ENCODE measurements at regions not wholly inside any gene's neighbourhood (a gene's known extent, or its start where the extent isn't known, plus 50 kb on each side); places are given as distances from the start of the nearest gene placed in this dataset.

- no peak overlapping the region for H3K4me3 ChIP-seq (ENCODE audit: insufficient read depth, low read length)
- DNase-seq (ENCODE audit: insufficient read length, low spot score, missing footprints): no peak
- no peaks in the 10 kb centered on the region for H3K36me3 ChIP-seq (ENCODE audit: insufficient read depth, low read length)
- no peak overlapping the region for H2AFZ ChIP-seq (ENCODE audit: low read length)
- H4K20me1 ChIP-seq (ENCODE audit: insufficient read depth, low read length): no peaks in the 10 kb centered on the region
- H3K9me3 ChIP-seq (ENCODE audit: low read depth, low read length): no peaks in the 10 kb centered on the region
- H3K79me2 ChIP-seq (ENCODE audit: insufficient read depth, low read length): no peaks in the 10 kb centered on the region
- no peaks in the 10 kb centered on the region for H3K4me1 ChIP-seq (ENCODE audit: insufficient read depth, low read length)
- H3K4me2 ChIP-seq (ENCODE audit: insufficient read depth, low read length): no peak overlapping the region
- H3K27me3 ChIP-seq (ENCODE audit: insufficient read depth, low read length): peaks cover 25% of the 10 kb centered on the region
- no peak overlapping the region for H3K27ac ChIP-seq (ENCODE audit: low read depth, low read length)
- TF ChIP-seq, protein P1, sequence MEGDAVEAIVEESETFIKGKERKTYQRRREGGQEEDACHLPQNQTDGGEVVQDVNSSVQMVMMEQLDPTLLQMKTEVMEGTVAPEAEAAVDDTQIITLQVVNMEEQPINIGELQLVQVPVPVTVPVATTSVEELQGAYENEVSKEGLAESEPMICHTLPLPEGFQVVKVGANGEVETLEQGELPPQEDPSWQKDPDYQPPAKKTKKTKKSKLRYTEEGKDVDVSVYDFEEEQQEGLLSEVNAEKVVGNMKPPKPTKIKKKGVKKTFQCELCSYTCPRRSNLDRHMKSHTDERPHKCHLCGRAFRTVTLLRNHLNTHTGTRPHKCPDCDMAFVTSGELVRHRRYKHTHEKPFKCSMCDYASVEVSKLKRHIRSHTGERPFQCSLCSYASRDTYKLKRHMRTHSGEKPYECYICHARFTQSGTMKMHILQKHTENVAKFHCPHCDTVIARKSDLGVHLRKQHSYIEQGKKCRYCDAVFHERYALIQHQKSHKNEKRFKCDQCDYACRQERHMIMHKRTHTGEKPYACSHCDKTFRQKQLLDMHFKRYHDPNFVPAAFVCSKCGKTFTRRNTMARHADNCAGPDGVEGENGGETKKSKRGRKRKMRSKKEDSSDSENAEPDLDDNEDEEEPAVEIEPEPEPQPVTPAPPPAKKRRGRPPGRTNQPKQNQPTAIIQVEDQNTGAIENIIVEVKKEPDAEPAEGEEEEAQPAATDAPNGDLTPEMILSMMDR (IDR thresholded peaks at IDR 0.05; ENCODE audit: extremely low read depth, low read depth, low read length): no peak
Observed at GRCh38 chr18:76678248-76678647, 144.1 kb upstream of the ZNF236 start.

DNA sequence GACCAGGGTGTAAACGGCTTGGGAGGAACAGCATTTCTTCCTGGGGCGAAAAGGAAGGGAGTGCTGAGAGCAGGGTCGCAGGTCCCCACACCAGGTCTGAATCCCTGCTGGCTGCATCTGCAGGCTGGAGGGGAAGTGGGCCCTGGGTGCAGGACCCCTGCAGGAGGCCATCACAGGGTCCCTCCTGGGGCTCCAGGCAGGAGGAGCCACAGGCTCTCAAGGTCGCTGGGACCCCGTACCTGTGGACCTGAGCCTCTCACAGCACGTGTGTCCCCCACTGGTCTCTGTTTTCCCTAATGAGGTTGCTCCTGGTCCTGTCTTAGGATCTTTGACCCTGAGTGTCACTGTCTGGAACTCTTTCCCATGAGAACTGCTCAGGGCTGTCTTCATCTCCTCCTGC is 147.8 kb upstream of the ZNF236 start:
- Histone ChIP-seq H3K4me1 (ENCODE audit: insufficient read depth, low read length) (no peaks in the 10 kb centered on the region), H3K79me2 (ENCODE audit: insufficient read depth, low read length) (no peaks in the 10 kb centered on the region), H3K4me2 (ENCODE audit: insufficient read depth, low read length) (no peak overlapping the region), H3K9me3 (ENCODE audit: low read depth, low read length) (no peaks in the 10 kb centered on the region), H3K36me3 (ENCODE audit: insufficient read depth, low read length) (no peaks in the 10 kb centered on the region), H4K20me1 (ENCODE audit: insufficient read depth, low read length) (no peaks in the 10 kb centered on the region), H2AFZ (ENCODE audit: low read length) (no peak overlapping the region), H3K4me3 (ENCODE audit: insufficient read depth, low read length) (no peak overlapping the region), H3K27ac (ENCODE audit: low read depth, low read length) (no peak overlapping the region), H3K27me3 (ENCODE audit: insufficient read depth, low read length) (peaks cover 18% of the 10 kb centered on the region)
- TF ChIP-seq, protein P1 (IDR thresholded peaks at IDR 0.05; ENCODE audit: extremely low read depth, low read depth, low read length): no peak
- no peak for DNase-seq (ENCODE audit: insufficient read length, low spot score, missing footprints)

DNA sequence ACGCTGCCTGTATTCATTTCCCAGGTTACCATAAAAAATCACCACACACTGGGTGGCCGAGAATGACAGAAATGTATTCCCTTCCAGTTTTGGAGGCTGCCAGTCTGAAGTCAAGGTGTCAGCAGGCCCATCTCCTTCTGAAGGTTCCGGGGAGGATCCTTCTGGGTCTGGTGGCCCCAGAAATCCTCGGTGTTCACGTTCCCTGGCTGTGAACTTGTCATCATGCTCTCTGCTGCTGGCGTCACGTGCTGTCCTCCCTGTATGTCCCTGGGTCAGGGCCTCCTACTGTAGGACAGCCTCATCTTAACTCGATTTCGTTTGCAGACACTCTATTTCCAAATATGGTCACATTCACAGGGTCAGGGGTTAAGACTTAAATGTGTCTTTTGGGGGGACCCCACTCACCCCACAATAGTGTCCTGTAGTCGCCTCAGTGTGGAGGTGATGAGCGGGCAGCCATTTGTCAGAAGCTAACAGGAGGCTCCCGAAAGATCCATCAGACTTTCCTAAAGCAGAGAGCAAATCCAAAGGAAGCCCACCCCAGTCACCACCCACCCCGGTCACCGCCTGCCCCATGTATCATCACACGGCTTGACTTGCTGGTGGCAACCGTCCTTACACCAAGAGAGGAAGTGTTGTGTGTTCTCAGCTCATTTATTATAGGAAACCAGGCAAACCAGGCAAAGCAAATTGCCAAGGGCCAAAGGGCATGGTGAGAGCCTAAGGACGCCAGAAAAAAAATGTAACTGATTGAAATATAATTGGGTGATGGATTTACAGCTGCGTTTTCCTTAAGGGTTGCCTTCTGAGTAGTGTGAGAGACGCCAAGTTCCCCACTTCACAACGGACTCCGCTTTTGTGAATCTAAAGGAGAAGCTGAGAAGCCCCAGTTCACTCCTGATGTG is 148.8 kb upstream of the ZNF236 start:
- H3K79me2 ChIP-seq (ENCODE audit: insufficient read depth, low read length): no peaks in the 10 kb centered on the region
- no peaks in the 10 kb centered on the region for H3K36me3 ChIP-seq (ENCODE audit: insufficient read depth, low read length)
- no peak for DNase-seq (ENCODE audit: insufficient read length, low spot score, missing footprints)
- no peak overlapping the region for H3K27ac ChIP-seq (ENCODE audit: low read depth, low read length)
- TF ChIP-seq, protein P1 (IDR thresholded peaks at IDR 0.05; ENCODE audit: extremely low read depth, low read depth, low read length): no peak
- no peaks in the 10 kb centered on the region for H4K20me1 ChIP-seq (ENCODE audit: insufficient read depth, low read length)
- H3K4me2 ChIP-seq (ENCODE audit: insufficient read depth, low read length): no peak overlapping the region
- no peak overlapping the region for H3K4me3 ChIP-seq (ENCODE audit: insufficient read depth, low read length)
- H3K9me3 ChIP-seq (ENCODE audit: low read depth, low read length): no peaks in the 10 kb centered on the region
- H2AFZ ChIP-seq (ENCODE audit: low read length): no peak overlapping the region
- no peaks in the 10 kb centered on the region for H3K4me1 ChIP-seq (ENCODE audit: insufficient read depth, low read length)
- peaks cover 12% of the 10 kb centered on the region for H3K27me3 ChIP-seq (ENCODE audit: insufficient read depth, low read length)

GRCh38 chr18:76672627-76673026 is 149.7 kb upstream of the ZNF236 start:
- Histone ChIP-seq H3K36me3 (ENCODE audit: insufficient read depth, low read length) (no peaks in the 10 kb centered on the region), H3K4me2 (ENCODE audit: insufficient read depth, low read length) (no peak overlapping the region), H3K9me3 (ENCODE audit: low read depth, low read length) (no peaks in the 10 kb centered on the region), H2AFZ (ENCODE audit: low read length) (no peak overlapping the region), H3K4me3 (ENCODE audit: insufficient read depth, low read length) (no peak overlapping the region), H3K4me1 (ENCODE audit: insufficient read depth, low read length) (no peaks in the 10 kb centered on the region), H3K27me3 (ENCODE audit: insufficient read depth, low read length) (peaks cover 5% of the 10 kb centered on the region), H4K20me1 (ENCODE audit: insufficient read depth, low read length) (no peaks in the 10 kb centered on the region), H3K27ac (ENCODE audit: low read depth, low read length) (no peak overlapping the region), H3K79me2 (ENCODE audit: insufficient read depth, low read length) (no peaks in the 10 kb centered on the region)
- DNase-seq (ENCODE audit: insufficient read length, low spot score, missing footprints): no peak
- TF ChIP-seq, protein P1 (IDR thresholded peaks at IDR 0.05; ENCODE audit: extremely low read depth, low read depth, low read length): no peak

Data from osteoblast (primary cell).